Thyroid gland (tissue), 4 donors: ENCODE measurements at regions not wholly inside any gene's neighbourhood (a gene's known extent, or its start where the extent isn't known, plus 50 kb on each side); places are given as distances from the start of the nearest gene placed in this dataset.

ENCODE experiments used
- DNase-seq, 2 donors: peaks; one replicate each; pipeline ENCODE4 v3.0.0-alpha.2; 2019
- H3K27ac ChIP-seq, 3 donors: fragments of 200-600 bp; sonication (generic); 1 replicate in 2 of 3; 2 replicates in 1 of 3; pipeline ENCODE4 v1.5.1; 2016 to 2019; ENCODE audit warnings: mild to moderate bottlenecking in 1 of 3, moderate library complexity in 1 of 3
- H3K27me3 ChIP-seq: fragments of 200-600 bp; sonication (generic); one replicate; pipeline ENCODE4 v1.5.1; 2019
- H3K36me3 ChIP-seq, 2 donors: fragments of 200-600 bp; sonication (generic); one replicate each; pipeline ENCODE4 v1.5.1; 2016 to 2019
- H3K4me1 ChIP-seq, 2 donors: fragments of 200-600 bp; sonication (generic); one replicate each; pipeline ENCODE4 v1.5.1; 2017 to 2019
- H3K4me3 ChIP-seq, 3 donors: fragments of 200-600 bp; sonication (generic); replicated peaks in 1 of 3; 1 replicate in 2 of 3; 2 replicates in 1 of 3; pipeline ENCODE4 v1.5.1; 2016; ENCODE audit warnings: mild to moderate bottlenecking in 1 of 3
- H3K9me3 ChIP-seq: fragments of 200-600 bp; sonication (generic); one replicate; pipeline ENCODE4 v1.5.1; 2017
- CTCF ChIP-seq, 6 experiments: fragments of 200-600 bp in 3 of 6; fragments of 450-650 bp in 3 of 6; sonication (generic) in 3 of 6; IDR thresholded peaks; one replicate each; pipeline ENCODE4 v1.5.1; 2016 to 2019; ENCODE audit warnings: antibody characterized with exemption in 6 of 6, mild to moderate bottlenecking in 2 of 6, inconsistent platforms in 1 of 6, moderate library complexity in 1 of 6
- POLR2A ChIP-seq, 2 donors: fragments of 450-650 bp; IDR thresholded peaks; one replicate each; pipeline ENCODE4 v1.6.1; 2017; ENCODE audit warnings: antibody characterized with exemption in 2 of 2, mild to moderate bottlenecking in 2 of 2, moderate library complexity in 1 of 2
- WGBS, 2 donors: methylation state at CpG; one replicate each; pipeline ENCODE4 v1.1.5; 2017; 5-methylcytosine and 5-hydroxymethylcytosine counted together
- intact Hi-C: fragments of 100-400 bp; cut with DNase I; formaldehyde crosslinking; loops from one replicate; pipeline ENCODE4 v1.15.1; 2023

GRCh38 chrX:56382278-56382677 is 150.1 kb downstream of the KLF8 start:
- WGBS, 2 donors = 64 to 75% methylated on average over 3 of the region's 3 CpGs
- no peaks in the 10 kb centered on the region for H3K4me1 ChIP-seq
- H3K4me3 ChIP-seq = no peak overlapping the region
- no peak overlapping the region for H3K27ac ChIP-seq
- DNase-seq = no peak
- TF ChIP-seq POLR2A (IDR thresholded peaks at IDR 0.05) (no peak), CTCF (IDR thresholded peaks at IDR 0.05) (no peak)
- no peaks in the 10 kb centered on the region for H3K36me3 ChIP-seq
- intact Hi-C loops = no loop called here
- H3K27me3 ChIP-seq = no peaks in the 10 kb centered on the region
- no peaks in the 10 kb centered on the region for H3K9me3 ChIP-seq

GRCh38 chrX:56385336-56385735 is 153.2 kb downstream of the KLF8 start:
- 81 to 87% methylated on average over 1 of the region's 1 CpG for WGBS, 2 donors
- no peaks in the 10 kb centered on the region for H3K36me3 ChIP-seq

GRCh38 chrX:56385960-56386359 is 153.8 kb downstream of the KLF8 start:
- no peaks in the 10 kb centered on the region for H3K4me1 ChIP-seq
- no peak overlapping the region for H3K27ac ChIP-seq
- TF ChIP-seq POLR2A (IDR thresholded peaks at IDR 0.05) (no peak), CTCF (IDR thresholded peaks at IDR 0.05) (no peak)
- intact Hi-C loops = no loop called here
- no peaks in the 10 kb centered on the region for H3K36me3 ChIP-seq
- H3K4me3 ChIP-seq = no peak overlapping the region
- DNase-seq = no peak
- H3K27me3 ChIP-seq = no peaks in the 10 kb centered on the region
- 85 to 89% methylated on average over 1 of the region's 1 CpG for WGBS, 2 donors
- H3K9me3 ChIP-seq = no peaks in the 10 kb centered on the region

More at GRCh38 chrX:56385336-56385735, 153.2 kb downstream of the KLF8 start:
- Histone ChIP-seq H3K4me3 (no peak overlapping the region), H3K9me3 (no peaks in the 10 kb centered on the region), H3K27me3 (no peaks in the 10 kb centered on the region), H3K4me1 (no peaks in the 10 kb centered on the region), H3K27ac (no peak overlapping the region)
- no peak for DNase-seq
- TF ChIP-seq POLR2A (IDR thresholded peaks at IDR 0.05) = no peak
- no peak for TF ChIP-seq CTCF (IDR thresholded peaks at IDR 0.05)
- intact Hi-C loops = no loop called here

- 89 to 93% methylated on average over 1 of the region's 1 CpG for WGBS, 2 donors
- Histone ChIP-seq H3K9me3 (no peaks in the 10 kb centered on the region), H3K27ac (no peak overlapping the region), H3K36me3 (no peaks in the 10 kb centered on the region), H3K27me3 (no peaks in the 10 kb centered on the region), H3K4me3 (no peak overlapping the region), H3K4me1 (no peaks in the 10 kb centered on the region)
- intact Hi-C loops = no loop called here
- TF ChIP-seq CTCF (IDR thresholded peaks at IDR 0.05) (no peak), POLR2A (IDR thresholded peaks at IDR 0.05) (no peak)
- no peak for DNase-seq
These were observed 165.5 kb downstream of the KLF8 start for GRCh38 chrX:56397636-56398035.

GRCh38 chrX:56402207-56402606 is 161.2 kb upstream of the UBQLN2 start:
- H3K4me1 ChIP-seq = no peaks in the 10 kb centered on the region
- WGBS, 2 donors = 94 to 97% methylated on average over 1 of the region's 1 CpG
- TF ChIP-seq CTCF (IDR thresholded peaks at IDR 0.05) = no peak
- no peak for TF ChIP-seq POLR2A (IDR thresholded peaks at IDR 0.05)
- no peaks in the 10 kb centered on the region for H3K9me3 ChIP-seq
- no peak overlapping the region for H3K27ac ChIP-seq
- H3K27me3 ChIP-seq = no peaks in the 10 kb centered on the region
- intact Hi-C loops = no loop called here
- no peaks in the 10 kb centered on the region for H3K36me3 ChIP-seq
- no peak for DNase-seq
- H3K4me3 ChIP-seq = no peak overlapping the region
